IMR-90 (cell line): ENCODE measurements at regions not wholly inside any gene's neighbourhood (a gene's known extent, or its start where the extent isn't known, plus 50 kb on each side); places are given as distances from the start of the nearest gene placed in this dataset.
A peak's percentile ranks its signal among the peaks of the same experiment; 100 is the strongest.

ENCODE experiments used
- ATAC-seq: fragments of 200-7000 bp; cut with Tn5 transposase; 2 replicates; pipeline ENCODE4 v1.9.1; 2020; ENCODE audit warnings: low read depth, mild to moderate bottlenecking, moderate library complexity
- BruUV-seq: library from RNA; stranded (reverse); fragments of 400-500 nt; replicated peaks from 2 replicates; lab custom pipeline; 2021; lab: Mats Ljungman, UMichigan
- CTCF ChIA-PET: fragments of 300-600 bp; formaldehyde crosslinking; extraction: SDS; loops from one replicate; lab custom pipeline; 2021; ENCODE audit warnings: antibody characterized with exemption; lab: Yijun Ruan, JAX
- POLR2A ChIA-PET: fragments of 300-600 bp; sonication (Branson Sonifier 250); formaldehyde crosslinking; loops from one replicate; lab custom pipeline; 2022; ENCODE audit warnings: antibody characterized with exemption; ENCODE audit not compliant: unreplicated experiment; lab: Charles Lee
- DNase-seq: peaks from one replicate; pipeline ENCODE4 v3.0.0; 2013
- H2AFZ ChIP-seq: replicated peaks from 2 replicates; pipeline ENCODE3; 2013; ENCODE audit warnings: low read length, mild to moderate bottlenecking; ENCODE audit not compliant: poor library complexity
- H2AK5ac ChIP-seq: 2 replicates; pipeline ENCODE4 v1.6.1; 2013; ENCODE audit warnings: low read depth, low read length, inconsistent platforms
- H2AK9ac ChIP-seq: replicated peaks from 2 replicates; pipeline ENCODE3; 2013; ENCODE audit warnings: mild to moderate bottlenecking, low read depth, low read length, moderate library complexity; ENCODE audit not compliant: poor library complexity
- H2BK120ac ChIP-seq: 2 replicates; pipeline ENCODE4 v1.6.1; 2013; ENCODE audit warnings: low read depth, low read length, inconsistent platforms
- H2BK15ac ChIP-seq: 3 replicates; pipeline ENCODE4 v1.6.1; 2013; ENCODE audit warnings: low read depth, low read length, inconsistent platforms
- H2BK20ac ChIP-seq: 2 replicates; pipeline ENCODE4 v1.6.1; 2013; ENCODE audit warnings: low read depth, mild to moderate bottlenecking, inconsistent platforms, low read length, moderate library complexity
- H2BK5ac ChIP-seq: 2 replicates; pipeline ENCODE4 v1.6.1; 2013; ENCODE audit warnings: mild to moderate bottlenecking, low read depth, low read length, inconsistent platforms; ENCODE audit not compliant: poor library complexity, severe bottlenecking
- H3K14ac ChIP-seq: replicated peaks from 2 replicates; pipeline ENCODE4 v1.6.1; 2013; ENCODE audit warnings: low read depth, low read length, inconsistent platforms
- H3K18ac ChIP-seq: 2 replicates; pipeline ENCODE4 v1.6.1; 2013; ENCODE audit warnings: low read depth, low read length, control low read depth
- H3K23ac ChIP-seq: 2 replicates; pipeline ENCODE4 v1.6.1; 2013; ENCODE audit warnings: low read depth, low read length, inconsistent platforms
- H3K27ac ChIP-seq: 2 replicates; pipeline ENCODE4 v1.5.1; 2013; ENCODE audit warnings: mild to moderate bottlenecking, control low read depth, low read length; ENCODE audit not compliant: insufficient read depth
- H3K27me3 ChIP-seq: 2 replicates; pipeline ENCODE4 v1.6.1; 2013; ENCODE audit warnings: low read length; ENCODE audit not compliant: control insufficient read depth, insufficient read depth
- H3K36me3 ChIP-seq: 2 replicates; pipeline ENCODE4 v1.6.1; 2013; ENCODE audit warnings: low read length, mixed read lengths; ENCODE audit not compliant: control insufficient read depth, insufficient read depth
- H3K4ac ChIP-seq: 2 replicates; pipeline ENCODE4 v1.6.1; 2013; ENCODE audit warnings: low read depth, low read length, inconsistent platforms
- H3K4me1 ChIP-seq: 2 replicates; pipeline ENCODE4 v1.6.1; 2013; ENCODE audit warnings: low read length, mixed read lengths; ENCODE audit not compliant: control insufficient read depth, insufficient read depth
- H3K4me2 ChIP-seq: 2 replicates; pipeline ENCODE4 v1.6.1; 2013; ENCODE audit warnings: low read depth, mild to moderate bottlenecking, control low read depth, low read length, moderate library complexity
- H3K4me3 ChIP-seq: 2 replicates; pipeline ENCODE4 v1.5.1; 2013; ENCODE audit warnings: low read depth, mild to moderate bottlenecking, control low read depth, low read length, moderate library complexity; ENCODE audit not compliant: insufficient read depth
- H3K56ac ChIP-seq: 2 replicates; pipeline ENCODE4 v1.6.1; 2013; ENCODE audit warnings: low read length, inconsistent platforms; ENCODE audit not compliant: insufficient read depth; ENCODE audit errors: extremely low read depth
- H3K79me1 ChIP-seq, 2 experiments: 2 replicates each; pipeline ENCODE4 v1.6.1; 2013; ENCODE audit warnings: low read length in 2 of 2, inconsistent platforms in 1 of 2, low read depth in 1 of 2
- H3K9ac ChIP-seq: 2 replicates; pipeline ENCODE4 v1.6.1; 2013; ENCODE audit warnings: low read depth, low read length, control low read depth
- H3K9me1 ChIP-seq: 2 replicates; pipeline ENCODE4 v1.6.1; 2013; ENCODE audit warnings: low read length, inconsistent platforms; ENCODE audit not compliant: insufficient read depth
- H3K9me3 ChIP-seq: 2 replicates; pipeline ENCODE4 v1.6.1; 2013; ENCODE audit warnings: low read length; ENCODE audit not compliant: control insufficient read depth, insufficient read depth
- H4K20me1 ChIP-seq: 2 replicates; pipeline ENCODE4 v1.6.1; 2013; ENCODE audit warnings: low read length, inconsistent platforms; ENCODE audit not compliant: insufficient read depth
- H4K5ac ChIP-seq: 2 replicates; pipeline ENCODE4 v1.6.1; 2013; ENCODE audit warnings: mild to moderate bottlenecking, low read depth, low read length, control low read depth
- H4K8ac ChIP-seq, 2 experiments: 2 replicates each; pipeline ENCODE4 v1.6.1; 2013; ENCODE audit warnings: low read depth in 2 of 2, low read length in 2 of 2, control low read depth in 1 of 2, inconsistent platforms in 1 of 2
- H4K91ac ChIP-seq: 2 replicates; pipeline ENCODE4 v1.6.1; 2013; ENCODE audit warnings: low read depth, low read length, inconsistent platforms; ENCODE audit not compliant: insufficient read depth
- BHLHE40 ChIP-seq: fragments of 150-350 bp; IDR thresholded peaks from 2 replicates; pipeline ENCODE4 v1.6.1; 2016; ENCODE audit warnings: mild to moderate bottlenecking, low read depth, low read length
- CHD1 ChIP-seq: IDR thresholded peaks from 2 replicates; pipeline ENCODE4 v1.6.1; 2012; ENCODE audit warnings: low read depth, low read length, improper control_type of control experiment
- FOS ChIP-seq: fragments of 150-350 bp; IDR thresholded peaks from 2 replicates; pipeline ENCODE4 v1.6.1; 2016; ENCODE audit warnings: low read depth, low read length
- MAFK ChIP-seq: IDR thresholded peaks from 2 replicates; pipeline ENCODE4 v1.6.1; 2012; ENCODE audit warnings: low read depth, low read length, improper control_type of control experiment
- MAZ ChIP-seq: IDR thresholded peaks from 2 replicates; pipeline ENCODE4 v1.6.1; 2012; ENCODE audit warnings: low read depth, mild to moderate bottlenecking, low read length, improper control_type of control experiment, moderate library complexity, borderline replicate concordance
- MXI1 ChIP-seq: IDR thresholded peaks from 2 replicates; pipeline ENCODE4 v1.6.1; 2012; ENCODE audit warnings: low read depth, mild to moderate bottlenecking, low read length, moderate library complexity, borderline replicate concordance
- POLR2A ChIP-seq: IDR thresholded peaks from 2 replicates; pipeline ENCODE4 v1.6.1; 2012; ENCODE audit warnings: mild to moderate bottlenecking, low read depth, low read length
- RAD21 ChIP-seq: IDR thresholded peaks from 2 replicates; pipeline ENCODE4 v1.6.1; 2012; ENCODE audit warnings: low read length, improper control_type of control experiment
- RCOR1 ChIP-seq: IDR thresholded peaks from 2 replicates; pipeline ENCODE4 v1.6.1; 2012; ENCODE audit warnings: mild to moderate bottlenecking, low read length, improper control_type of control experiment; ENCODE audit not compliant: insufficient replicate concordance
- RFX5 ChIP-seq: IDR thresholded peaks from 2 replicates; pipeline ENCODE4 v1.8.0; 2012; ENCODE audit warnings: low read depth, mild to moderate bottlenecking, low read length, moderate library complexity
- dilution Hi-C: fragments of 300-500 bp; cut with HindIII; formaldehyde crosslinking; loops from one replicate; pipeline ENCODE4 v1.14.3; 2018; ENCODE audit warnings: low sequenced_read_pairs; ENCODE audit not compliant: unreplicated experiment
- in situ Hi-C: fragments of 300-500 bp; cut with MboI; formaldehyde crosslinking; loops from 3 replicates; pipeline ENCODE4 v1.14.3; 2019; ENCODE audit warnings: low sequenced_read_pairs, inconsistent platforms, mixed read lengths
- intact Hi-C: fragments of 100-400 bp; cut with micrococcal nuclease; formaldehyde crosslinking; loops from 2 replicates; pipeline ENCODE4 v1.10.0; 2022
- TF ChIP-seq, protein P1 (sequence below): fragments of 150-350 bp; IDR thresholded peaks from 2 replicates; pipeline ENCODE4 v1.6.1; 2016; ENCODE audit warnings: low read depth, mild to moderate bottlenecking, low read length, moderate library complexity, borderline replicate concordance
- TF ChIP-seq, protein P2 (sequence below): conservative IDR thresholded peaks from 2 replicates; pipeline ENCODE4 v1.5.1; 2012; ENCODE audit warnings: mild to moderate bottlenecking, low read depth, low read length, improper control_type of control experiment

DNA sequence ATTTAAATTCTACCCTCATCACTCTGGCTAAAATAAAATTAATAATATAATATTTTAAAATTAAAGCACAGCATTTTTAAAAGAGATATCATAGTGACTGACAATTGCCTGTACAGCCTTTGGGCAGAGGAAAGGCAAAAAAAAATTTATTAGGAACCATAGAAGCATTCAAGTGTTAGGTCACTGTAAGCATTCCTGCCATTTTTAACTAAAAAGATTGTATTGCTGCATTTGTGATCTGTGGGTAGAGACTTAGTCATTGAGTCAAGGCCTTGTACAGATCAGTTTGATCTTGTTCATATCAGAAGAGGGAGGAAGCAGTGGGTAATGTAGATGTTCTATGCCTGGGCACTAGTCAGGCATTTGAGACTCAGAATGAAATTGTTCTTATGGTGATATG is 109.9 kb downstream of the LYPLAL1 start:
- ATAC-seq: peak; percentile 40

More for the DNA sequence above, 109.9 kb downstream of the LYPLAL1 start:
- no peaks in the 10 kb centered on the region for H3K36me3 ChIP-seq
- no peak overlapping the region for H3K27ac ChIP-seq
- H4K8ac ChIP-seq: no peak overlapping the region
- no peak overlapping the region for H4K91ac ChIP-seq
- H3K18ac ChIP-seq: no peak overlapping the region
- H2AFZ ChIP-seq: no peak overlapping the region
- no peaks in the 10 kb centered on the region; the same call in 1 of the 2 replicates for H3K4me1 ChIP-seq
- no peak overlapping the region for H2AK5ac ChIP-seq
- H3K23ac ChIP-seq: no peak overlapping the region
- H2BK15ac ChIP-seq: no peak overlapping the region
- no TSS peak for BruUV-seq
- intact Hi-C loops (no loop called here), in situ Hi-C loops (no loop called here), dilution Hi-C loops (no loop called here)
- no peaks in the 10 kb centered on the region for H3K27me3 ChIP-seq
- no peaks in the 10 kb centered on the region for H3K9me1 ChIP-seq
- H3K4me3 ChIP-seq: no peak overlapping the region
- no peak overlapping the region for H4K5ac ChIP-seq
- H3K9me3 ChIP-seq: no peaks in the 10 kb centered on the region
- no peak overlapping the region for H3K56ac ChIP-seq
- ChIA-PET POLR2A (no interaction called here), CTCF (no interaction called here)
- TF ChIP-seq MXI1: no peak
- TF ChIP-seq CHD1: no peak
- TF ChIP-seq FOS: no peak
- TF ChIP-seq RFX5: no peak
- no peak for TF ChIP-seq BHLHE40
- TF ChIP-seq RAD21: no peak
- TF ChIP-seq, protein P1, sequence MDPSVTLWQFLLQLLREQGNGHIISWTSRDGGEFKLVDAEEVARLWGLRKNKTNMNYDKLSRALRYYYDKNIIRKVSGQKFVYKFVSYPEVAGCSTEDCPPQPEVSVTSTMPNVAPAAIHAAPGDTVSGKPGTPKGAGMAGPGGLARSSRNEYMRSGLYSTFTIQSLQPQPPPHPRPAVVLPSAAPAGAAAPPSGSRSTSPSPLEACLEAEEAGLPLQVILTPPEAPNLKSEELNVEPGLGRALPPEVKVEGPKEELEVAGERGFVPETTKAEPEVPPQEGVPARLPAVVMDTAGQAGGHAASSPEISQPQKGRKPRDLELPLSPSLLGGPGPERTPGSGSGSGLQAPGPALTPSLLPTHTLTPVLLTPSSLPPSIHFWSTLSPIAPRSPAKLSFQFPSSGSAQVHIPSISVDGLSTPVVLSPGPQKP: no peak
- no peak for TF ChIP-seq POLR2A
- no peak for TF ChIP-seq MAZ
- TF ChIP-seq MAFK: no peak
- TF ChIP-seq RCOR1: no peak
- TF ChIP-seq, protein P2, sequence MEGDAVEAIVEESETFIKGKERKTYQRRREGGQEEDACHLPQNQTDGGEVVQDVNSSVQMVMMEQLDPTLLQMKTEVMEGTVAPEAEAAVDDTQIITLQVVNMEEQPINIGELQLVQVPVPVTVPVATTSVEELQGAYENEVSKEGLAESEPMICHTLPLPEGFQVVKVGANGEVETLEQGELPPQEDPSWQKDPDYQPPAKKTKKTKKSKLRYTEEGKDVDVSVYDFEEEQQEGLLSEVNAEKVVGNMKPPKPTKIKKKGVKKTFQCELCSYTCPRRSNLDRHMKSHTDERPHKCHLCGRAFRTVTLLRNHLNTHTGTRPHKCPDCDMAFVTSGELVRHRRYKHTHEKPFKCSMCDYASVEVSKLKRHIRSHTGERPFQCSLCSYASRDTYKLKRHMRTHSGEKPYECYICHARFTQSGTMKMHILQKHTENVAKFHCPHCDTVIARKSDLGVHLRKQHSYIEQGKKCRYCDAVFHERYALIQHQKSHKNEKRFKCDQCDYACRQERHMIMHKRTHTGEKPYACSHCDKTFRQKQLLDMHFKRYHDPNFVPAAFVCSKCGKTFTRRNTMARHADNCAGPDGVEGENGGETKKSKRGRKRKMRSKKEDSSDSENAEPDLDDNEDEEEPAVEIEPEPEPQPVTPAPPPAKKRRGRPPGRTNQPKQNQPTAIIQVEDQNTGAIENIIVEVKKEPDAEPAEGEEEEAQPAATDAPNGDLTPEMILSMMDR: no peak
- no peak overlapping the region for H3K4ac ChIP-seq
- no peak overlapping the region for H3K14ac ChIP-seq
- peak; percentile 35 for DNase-seq
- H2BK120ac ChIP-seq: no peak overlapping the region
- H3K79me1 ChIP-seq: no peaks in the 10 kb centered on the region
- no peak overlapping the region for H2BK5ac ChIP-seq
- H4K20me1 ChIP-seq: no peaks in the 10 kb centered on the region
- H2BK20ac ChIP-seq: no peak overlapping the region
- H2AK9ac ChIP-seq: no peak overlapping the region
- no peak overlapping the region for H3K4me2 ChIP-seq
- no peak overlapping the region for H3K9ac ChIP-seq
